GM19043 (cell line): ENCODE measurements at regions not wholly inside any gene's neighbourhood (a gene's known extent, or its start where the extent isn't known, plus 50 kb on each side); places are given as distances from the start of the nearest gene placed in this dataset.

Experiments used
- ATAC-seq: cut with Tn5 transposase; IDR thresholded peaks from one replicate; pipeline ENCODE4 v1.9.1; 2021; ENCODE audit warnings: low read depth; ENCODE audit not compliant: unreplicated experiment

- ATAC-seq: no peak
Measured at GRCh38 chr5:136701191-136701590, 335.8 kb upstream of the TRPC7 start.

- ATAC-seq: no peak
Measured at GRCh38 chr5:136699651-136700050, 334.3 kb upstream of the TRPC7 start.

GRCh38 chr5:136698970-136699369 lies 333.6 kb upstream of the TRPC7 start:
- ATAC-seq: no peak

- ATAC-seq: no peak
Measured at GRCh38 chr5:136694258-136694657, 328.9 kb upstream of the TRPC7 start.

GRCh38 chr5:136689552-136689951 lies 324.2 kb upstream of the TRPC7 start:
- ATAC-seq: no peak

- no peak for ATAC-seq
Measured at GRCh38 chr5:136686192-136686872, 321.0 kb upstream of the TRPC7 start.

GRCh38 chr5:136682986-136683385 lies 317.6 kb upstream of the TRPC7 start:
- ATAC-seq: no peak

- ATAC-seq: no peak
Measured at GRCh38 chr5:136679233-136679632, 313.9 kb upstream of the TRPC7 start.

GRCh38 chr5:136677217-136677616 lies 311.9 kb upstream of the TRPC7 start:
- ATAC-seq: no peak

GRCh38 chr5:136676685-136677084 lies 311.3 kb upstream of the TRPC7 start:
- ATAC-seq: no peak

- ATAC-seq: no peak
Measured at GRCh38 chr5:136675769-136676168, 310.4 kb upstream of the TRPC7 start.

GRCh38 chr5:136674178-136674577 lies 308.8 kb upstream of the TRPC7 start:
- ATAC-seq: no peak

GRCh38 chr5:136667789-136668188 lies 302.4 kb upstream of the TRPC7 start:
- ATAC-seq: no peak

GRCh38 chr5:136666970-136667620 lies 301.8 kb upstream of the TRPC7 start:
- ATAC-seq: peak; percentile 77

GRCh38 chr5:136665331-136665730 lies 300.0 kb upstream of the TRPC7 start:
- no peak for ATAC-seq

GRCh38 chr5:136661026-136661425 lies 295.7 kb upstream of the TRPC7 start:
- ATAC-seq: no peak

- no peak for ATAC-seq
Measured at GRCh38 chr5:136656811-136657210, 291.5 kb upstream of the TRPC7 start.

- ATAC-seq: no peak
Measured at GRCh38 chr5:136655468-136655867, 290.1 kb upstream of the TRPC7 start.

- no peak for ATAC-seq
Measured at GRCh38 chr5:136646915-136647314, 281.6 kb upstream of the TRPC7 start.

GRCh38 chr5:136642976-136643375 lies 277.6 kb upstream of the TRPC7 start:
- ATAC-seq: no peak

GRCh38 chr5:136639616-136640015 lies 274.3 kb upstream of the TRPC7 start:
- ATAC-seq: no peak

GRCh38 chr5:136638084-136638483 lies 272.7 kb upstream of the TRPC7 start:
- no peak for ATAC-seq
